DOHH2 (cell line): ENCODE measurements at regions not wholly inside any gene's neighbourhood (a gene's known extent, or its start where the extent isn't known, plus 50 kb on each side); places are given as distances from the start of the nearest gene placed in this dataset.

Experiments used
- H3F3A ChIP-seq: fragments of 200-600 bp; sonication (generic), shearing (Covaris generic); 2 replicates; pipeline ENCODE4 v1.6.0; 2016; ENCODE audit warnings: antibody characterized with exemption, mild to moderate bottlenecking; ENCODE audit not compliant: control insufficient read depth, insufficient read depth
- H3K27ac ChIP-seq: fragments of 200-600 bp; sonication (generic); 2 replicates; pipeline ENCODE4 v1.5.1; 2014; ENCODE audit warnings: low read depth, mild to moderate bottlenecking, low read length, moderate library complexity
- H3K27me3 ChIP-seq: fragments of 200-600 bp; sonication (generic); 2 replicates; pipeline ENCODE4 v1.6.1; 2014; ENCODE audit warnings: mild to moderate bottlenecking, low read length, mixed read lengths; ENCODE audit not compliant: control insufficient read depth
- H3K36me3 ChIP-seq: fragments of 200-600 bp; sonication (generic); 2 replicates; pipeline ENCODE4 v1.6.1; 2014; ENCODE audit warnings: mild to moderate bottlenecking, low read length, moderate library complexity, mixed read lengths; ENCODE audit not compliant: control insufficient read depth
- H3K4me1 ChIP-seq: fragments of 200-600 bp; sonication (generic); 2 replicates; pipeline ENCODE4 v1.6.1; 2014; ENCODE audit warnings: mild to moderate bottlenecking, low read length, mixed read lengths; ENCODE audit not compliant: control insufficient read depth
- H3K4me2 ChIP-seq: fragments of 200-600 bp; sonication (generic); 2 replicates; pipeline ENCODE4 v1.6.0; 2014; ENCODE audit warnings: mild to moderate bottlenecking, low read length, moderate library complexity
- H3K4me3 ChIP-seq: fragments of 200-600 bp; sonication (generic); 2 replicates; pipeline ENCODE4 v1.5.1; 2014; ENCODE audit warnings: mild to moderate bottlenecking, low read length, mixed read lengths
- H3K79me2 ChIP-seq: fragments of 200-600 bp; sonication (generic); 2 replicates; pipeline ENCODE4 v1.6.1; 2014; ENCODE audit warnings: mild to moderate bottlenecking, low read length, mixed read lengths; ENCODE audit not compliant: control insufficient read depth
- H3K9me2 ChIP-seq: fragments of 200-600 bp; sonication (generic); replicated peaks from 2 replicates; pipeline ENCODE4 v1.6.1; 2014; ENCODE audit warnings: mild to moderate bottlenecking, low read length, mixed read lengths; ENCODE audit not compliant: control insufficient read depth
- H3K9me3 ChIP-seq: fragments of 200-600 bp; sonication (generic); 2 replicates; pipeline ENCODE4 v1.6.1; 2014; ENCODE audit warnings: antibody characterized with exemption, low read length, mixed read lengths; ENCODE audit not compliant: control insufficient read depth, insufficient read depth
- H4K20me1 ChIP-seq: fragments of 200-600 bp; sonication (generic); 2 replicates; pipeline ENCODE4 v1.6.0; 2014; ENCODE audit warnings: low read depth, mild to moderate bottlenecking, antibody characterized with exemption, low read length, moderate library complexity; ENCODE audit not compliant: control insufficient read depth, insufficient read depth
- EZH2phosphoT487 ChIP-seq: fragments of 200-600 bp; sonication (generic); IDR thresholded peaks from 2 replicates; pipeline ENCODE4 v1.6.1; 2017; ENCODE audit warnings: borderline replicate concordance, mild to moderate bottlenecking, antibody characterized with exemption, low read length, moderate library complexity, mixed read lengths
- TF ChIP-seq, protein P1 (sequence below): fragments of 200-600 bp; sonication (generic); IDR thresholded peaks from one replicate; pipeline ENCODE4 v1.5.1; 2014; ENCODE audit warnings: antibody characterized with exemption, mild to moderate bottlenecking, low read depth, low read length; ENCODE audit not compliant: poor library complexity, severe bottlenecking

GRCh38 chr4:128355305-128355704 lies 67.7 kb upstream of the PGRMC2 start:
- Histone ChIP-seq H3K79me2 (no peaks in the 10 kb centered on the region), H3K9me2 (no peaks in the 10 kb centered on the region), H3K27me3 (no peaks in the 10 kb centered on the region), H3F3A (no peaks in the 10 kb centered on the region), H3K27ac (no peak overlapping the region), H3K36me3 (no peaks in the 10 kb centered on the region), H3K4me2 (no peak overlapping the region), H4K20me1 (no peaks in the 10 kb centered on the region), H3K4me1 (no peaks in the 10 kb centered on the region), H3K4me3 (no peak overlapping the region), H3K9me3 (no peaks in the 10 kb centered on the region)
- TF ChIP-seq, protein P1, sequence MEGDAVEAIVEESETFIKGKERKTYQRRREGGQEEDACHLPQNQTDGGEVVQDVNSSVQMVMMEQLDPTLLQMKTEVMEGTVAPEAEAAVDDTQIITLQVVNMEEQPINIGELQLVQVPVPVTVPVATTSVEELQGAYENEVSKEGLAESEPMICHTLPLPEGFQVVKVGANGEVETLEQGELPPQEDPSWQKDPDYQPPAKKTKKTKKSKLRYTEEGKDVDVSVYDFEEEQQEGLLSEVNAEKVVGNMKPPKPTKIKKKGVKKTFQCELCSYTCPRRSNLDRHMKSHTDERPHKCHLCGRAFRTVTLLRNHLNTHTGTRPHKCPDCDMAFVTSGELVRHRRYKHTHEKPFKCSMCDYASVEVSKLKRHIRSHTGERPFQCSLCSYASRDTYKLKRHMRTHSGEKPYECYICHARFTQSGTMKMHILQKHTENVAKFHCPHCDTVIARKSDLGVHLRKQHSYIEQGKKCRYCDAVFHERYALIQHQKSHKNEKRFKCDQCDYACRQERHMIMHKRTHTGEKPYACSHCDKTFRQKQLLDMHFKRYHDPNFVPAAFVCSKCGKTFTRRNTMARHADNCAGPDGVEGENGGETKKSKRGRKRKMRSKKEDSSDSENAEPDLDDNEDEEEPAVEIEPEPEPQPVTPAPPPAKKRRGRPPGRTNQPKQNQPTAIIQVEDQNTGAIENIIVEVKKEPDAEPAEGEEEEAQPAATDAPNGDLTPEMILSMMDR, result no peak
- TF ChIP-seq EZH2phosphoT487, result no peak

DNA sequence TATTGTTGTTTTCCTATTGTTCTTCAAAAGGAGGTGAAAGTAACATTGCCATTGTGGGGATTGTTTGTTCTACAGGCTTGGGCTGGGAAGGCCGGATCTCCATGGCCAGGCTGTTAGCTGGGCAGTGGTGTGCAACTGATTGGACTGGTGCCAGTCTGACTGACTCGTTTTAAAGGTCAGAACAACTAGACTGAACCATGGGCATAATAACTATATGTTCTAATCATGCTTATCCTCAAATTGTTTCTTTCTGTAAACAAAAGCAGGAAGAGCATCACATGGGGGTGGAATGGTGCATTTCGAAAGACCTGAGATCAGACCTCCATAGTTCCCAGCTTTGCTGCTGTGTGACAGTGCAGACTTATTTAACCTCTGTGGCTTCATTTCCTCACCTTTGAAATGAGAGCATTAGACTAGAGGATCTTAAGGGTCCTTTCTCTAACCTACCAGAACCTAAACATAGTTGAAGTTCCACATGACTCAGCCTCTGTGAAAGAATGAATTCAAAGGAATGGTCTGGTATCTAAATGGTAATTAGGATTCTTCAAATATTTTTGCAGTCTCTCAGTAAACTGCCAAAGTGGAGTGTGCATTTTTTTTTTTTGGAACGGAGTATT lies 66.7 kb upstream of the PGRMC2 start:
- Histone ChIP-seq H3K4me2 (no peak overlapping the region), H3K4me1 (no peaks in the 10 kb centered on the region), H3K9me3 (no peaks in the 10 kb centered on the region), H3K36me3 (no peaks in the 10 kb centered on the region), H3F3A (no peaks in the 10 kb centered on the region), H3K27ac (no peak overlapping the region), H4K20me1 (no peaks in the 10 kb centered on the region), H3K27me3 (no peaks in the 10 kb centered on the region), H3K79me2 (no peaks in the 10 kb centered on the region), H3K4me3 (no peak overlapping the region), H3K9me2 (no peaks in the 10 kb centered on the region)
- no peak for TF ChIP-seq EZH2phosphoT487
- TF ChIP-seq, protein P1, result no peak

DNA sequence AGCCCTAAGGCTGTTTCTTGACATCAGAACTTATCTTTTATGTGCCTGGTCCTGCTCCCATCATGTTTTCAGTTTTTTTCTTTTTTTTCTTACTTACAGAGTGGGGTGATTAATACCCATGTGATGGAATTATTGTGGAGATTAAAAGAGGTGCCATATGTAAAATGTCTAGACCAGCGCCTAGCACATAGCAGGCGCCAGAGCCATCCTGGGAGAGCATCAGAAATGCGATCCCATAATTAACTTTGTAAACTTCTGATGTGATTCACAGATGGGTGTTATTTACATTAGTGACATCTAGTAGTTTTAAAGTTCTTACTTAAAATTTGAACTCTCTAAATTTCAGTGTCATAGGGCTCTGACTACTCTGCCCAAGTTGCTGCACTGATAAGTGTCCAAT lies 66.2 kb upstream of the PGRMC2 start:
- Histone ChIP-seq H3K4me1 (no peaks in the 10 kb centered on the region), H3K79me2 (no peaks in the 10 kb centered on the region), H3K27ac (no peak overlapping the region), H3F3A (no peaks in the 10 kb centered on the region), H3K4me2 (no peak overlapping the region), H4K20me1 (no peaks in the 10 kb centered on the region), H3K27me3 (no peaks in the 10 kb centered on the region), H3K36me3 (no peaks in the 10 kb centered on the region), H3K9me2 (no peaks in the 10 kb centered on the region), H3K4me3 (no peak overlapping the region), H3K9me3 (no peaks in the 10 kb centered on the region)
- TF ChIP-seq, protein P1, result no peak
- TF ChIP-seq EZH2phosphoT487, result no peak

- H3K36me3 ChIP-seq, result no peaks in the 10 kb centered on the region
- H3K4me3 ChIP-seq, result no peak overlapping the region
- H3K9me3 ChIP-seq, result no peaks in the 10 kb centered on the region
- no peak overlapping the region for H3K4me2 ChIP-seq
- H3F3A ChIP-seq, result no peaks in the 10 kb centered on the region
- no peaks in the 10 kb centered on the region for H3K27me3 ChIP-seq
- no peaks in the 10 kb centered on the region for H3K79me2 ChIP-seq
- H3K4me1 ChIP-seq, result no peaks in the 10 kb centered on the region
- H3K9me2 ChIP-seq, result no peaks in the 10 kb centered on the region
- H4K20me1 ChIP-seq, result no peaks in the 10 kb centered on the region
- H3K27ac ChIP-seq, result no peak overlapping the region
- TF ChIP-seq, protein P1, result no peak
- TF ChIP-seq EZH2phosphoT487, result no peak
These were observed 63.9 kb upstream of the PGRMC2 start for GRCh38 chr4:128351502-128351901.
